AG04449 (cell line): ENCODE measurements at regions not wholly inside any gene's neighbourhood (a gene's known extent, or its start where the extent isn't known, plus 50 kb on each side); places are given as distances from the start of the nearest gene placed in this dataset.

Experiments used
- CTCF ChIA-PET: fragments of 350-600 bp; formaldehyde crosslinking; extraction: SDS; loops from one replicate; lab custom pipeline; 2021; ENCODE audit warnings: antibody characterized with exemption; lab: Yijun Ruan, JAX
- POLR2A ChIA-PET: fragments of 400-600, 350-600 bp; formaldehyde crosslinking; extraction: SDS; loops from one replicate; lab custom pipeline; 2020; ENCODE audit warnings: antibody characterized with exemption, inconsistent platforms; lab: Yijun Ruan, JAX
- DNase-seq: peaks from one replicate; pipeline ENCODE4 v3.0.0-alpha.2; 2010; ENCODE audit warnings: low read depth, low spot score
- H3K4me3 ChIP-seq: 2 replicates; pipeline ENCODE4 v1.5.1; 2011; ENCODE audit warnings: low read depth, mild to moderate bottlenecking, control low read depth, low read length
- TF ChIP-seq, protein P1 (sequence below): IDR thresholded peaks from one replicate; pipeline ENCODE4 v1.5.1; 2011; ENCODE audit warnings: mild to moderate bottlenecking, moderate library complexity, low read length, control low read depth, inconsistent platforms; ENCODE audit not compliant: insufficient read depth; ENCODE audit errors: missing control alignments

DNA sequence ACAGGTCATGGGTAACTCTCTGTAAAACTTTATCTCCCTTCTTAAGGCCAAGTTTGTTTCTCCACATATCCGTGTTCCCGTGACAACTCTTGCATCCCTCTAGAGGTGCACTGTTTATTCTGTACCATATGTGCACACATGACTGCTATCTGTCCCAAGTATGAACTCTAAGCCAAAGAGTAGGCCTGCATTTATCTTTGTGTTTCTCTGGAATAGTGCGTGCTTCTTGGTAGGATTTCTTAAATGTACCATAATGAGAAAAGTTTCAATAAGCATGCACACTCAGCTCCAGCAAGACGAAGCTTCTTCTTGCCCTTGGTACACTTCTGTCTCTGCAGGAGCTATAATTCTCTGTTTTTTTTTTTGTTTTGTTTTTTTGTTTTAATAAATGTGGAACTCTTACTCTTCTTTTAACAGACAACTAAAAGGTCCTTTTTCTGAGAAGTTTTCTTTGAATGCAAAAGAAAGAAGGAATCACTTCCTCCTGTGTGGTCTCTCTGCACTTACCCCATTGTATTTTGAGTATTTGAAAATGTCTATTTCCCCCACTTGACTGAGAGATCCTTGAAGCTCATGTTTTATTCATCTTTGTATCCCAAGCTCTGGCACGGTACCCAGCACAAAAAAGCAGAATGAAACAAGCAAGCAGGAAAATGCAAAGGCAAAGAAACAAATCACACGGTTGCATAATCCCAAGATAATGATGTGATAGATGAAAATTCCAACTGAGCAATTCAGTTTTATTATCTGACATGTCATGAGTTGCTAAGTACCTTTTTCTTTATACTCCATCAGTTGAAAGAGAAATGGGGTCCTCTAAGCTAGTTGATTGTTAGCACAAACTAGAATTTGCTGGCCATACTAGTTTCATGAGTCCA, 521.9 kb upstream of the BOD1L1 start:
- CTCF ChIA-PET: no interaction called here
- POLR2A ChIA-PET: interaction anchor here (0.6 kb wide), 1 partner anchor 869 kb away, joined by 4 read pairs; no protein-coding TSS in a partner anchor

DNA sequence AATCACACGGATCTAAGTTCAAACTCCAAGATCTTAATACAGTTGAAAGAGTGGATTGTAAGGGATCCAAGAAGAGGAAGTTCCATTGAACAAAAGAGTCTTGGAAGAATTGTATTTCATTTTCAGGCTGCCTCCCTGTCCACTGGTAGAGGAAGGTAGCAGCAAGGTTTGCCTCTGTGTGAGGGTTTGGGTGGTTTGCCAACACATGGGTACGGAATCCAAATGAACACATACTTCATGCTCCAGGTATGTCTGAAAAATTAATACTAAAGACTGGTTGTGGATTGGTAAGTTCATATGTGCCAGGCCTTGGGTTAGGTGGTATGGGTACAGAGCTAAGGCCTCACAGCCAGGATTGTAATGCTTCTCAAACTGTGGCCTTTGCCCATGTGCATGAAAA, 523.6 kb upstream of the BOD1L1 start:
- POLR2A ChIA-PET: no interaction called here
- TF ChIP-seq, protein P1, sequence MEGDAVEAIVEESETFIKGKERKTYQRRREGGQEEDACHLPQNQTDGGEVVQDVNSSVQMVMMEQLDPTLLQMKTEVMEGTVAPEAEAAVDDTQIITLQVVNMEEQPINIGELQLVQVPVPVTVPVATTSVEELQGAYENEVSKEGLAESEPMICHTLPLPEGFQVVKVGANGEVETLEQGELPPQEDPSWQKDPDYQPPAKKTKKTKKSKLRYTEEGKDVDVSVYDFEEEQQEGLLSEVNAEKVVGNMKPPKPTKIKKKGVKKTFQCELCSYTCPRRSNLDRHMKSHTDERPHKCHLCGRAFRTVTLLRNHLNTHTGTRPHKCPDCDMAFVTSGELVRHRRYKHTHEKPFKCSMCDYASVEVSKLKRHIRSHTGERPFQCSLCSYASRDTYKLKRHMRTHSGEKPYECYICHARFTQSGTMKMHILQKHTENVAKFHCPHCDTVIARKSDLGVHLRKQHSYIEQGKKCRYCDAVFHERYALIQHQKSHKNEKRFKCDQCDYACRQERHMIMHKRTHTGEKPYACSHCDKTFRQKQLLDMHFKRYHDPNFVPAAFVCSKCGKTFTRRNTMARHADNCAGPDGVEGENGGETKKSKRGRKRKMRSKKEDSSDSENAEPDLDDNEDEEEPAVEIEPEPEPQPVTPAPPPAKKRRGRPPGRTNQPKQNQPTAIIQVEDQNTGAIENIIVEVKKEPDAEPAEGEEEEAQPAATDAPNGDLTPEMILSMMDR: no peak
- DNase-seq: no peak
- CTCF ChIA-PET: interaction anchor here (1.9 kb wide), 1 partner anchor 8 kb away, joined by 6 read pairs; no protein-coding TSS in a partner anchor
- no peak overlapping the region for H3K4me3 ChIP-seq

More for the DNA sequence above, 521.9 kb upstream of the BOD1L1 start:
- TF ChIP-seq, protein P1: no peak
- no peak overlapping the region for H3K4me3 ChIP-seq
- no peak for DNase-seq

DNA sequence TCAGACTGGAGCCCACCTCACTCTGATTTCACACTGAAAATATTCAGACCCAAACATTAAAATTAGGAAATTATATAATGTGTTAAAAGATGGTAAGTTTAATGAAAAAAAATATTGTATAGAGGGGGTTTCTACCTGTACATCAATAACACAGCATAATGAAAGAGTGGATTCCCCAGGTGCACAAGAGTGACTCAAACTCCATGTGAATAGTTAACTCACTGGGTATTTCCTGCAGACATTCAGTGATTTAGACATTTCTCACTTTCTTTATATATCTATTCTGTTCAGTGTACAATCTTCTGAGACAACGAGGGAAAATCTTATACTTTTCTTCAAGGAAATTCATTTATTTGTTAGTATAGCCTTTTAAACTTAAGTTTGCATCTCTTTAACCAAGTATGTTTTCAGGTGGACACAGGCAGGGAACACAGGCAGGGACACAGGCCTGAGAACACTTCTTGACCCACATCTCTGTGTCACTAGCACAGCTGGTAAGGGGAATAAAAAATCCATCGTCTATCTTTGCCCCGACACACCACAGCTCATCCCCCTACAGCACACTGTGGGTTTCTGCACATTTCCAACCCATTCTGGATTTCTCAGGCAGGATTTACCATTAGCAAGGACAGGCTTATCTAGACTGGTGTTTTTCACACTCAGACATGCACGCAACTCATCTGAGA, 525.5 kb upstream of the BOD1L1 start:
- no peak overlapping the region for H3K4me3 ChIP-seq
- TF ChIP-seq, protein P1: no peak
- no peak for DNase-seq
- ChIA-PET CTCF (interaction anchor here (1.9 kb wide), 1 partner anchor 10 kb away, joined by 6 read pairs; no protein-coding TSS in a partner anchor), POLR2A (no interaction called here)

DNA sequence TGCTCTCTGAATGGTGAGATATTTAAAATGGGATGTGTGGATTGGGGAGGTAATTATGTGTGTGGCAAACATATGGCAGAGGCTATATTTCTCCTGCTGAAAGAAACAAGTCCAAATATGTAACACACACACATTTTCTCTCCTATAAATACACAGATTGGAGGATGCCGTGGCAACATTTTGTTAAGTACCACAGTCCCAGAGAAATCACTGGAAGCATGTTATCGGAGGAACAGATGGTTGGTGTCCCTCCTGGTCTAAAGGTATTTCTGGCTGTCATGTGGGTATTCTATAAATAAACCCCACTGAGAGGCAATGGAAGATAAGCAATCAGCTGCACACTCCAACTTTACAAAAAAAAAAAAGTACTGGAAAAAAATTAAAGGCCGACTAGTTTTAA, 528.3 kb upstream of the BOD1L1 start:
- ChIA-PET POLR2A (no interaction called here), CTCF (no interaction called here)
- no peak overlapping the region for H3K4me3 ChIP-seq
- TF ChIP-seq, protein P1: no peak
- no peak for DNase-seq

DNA sequence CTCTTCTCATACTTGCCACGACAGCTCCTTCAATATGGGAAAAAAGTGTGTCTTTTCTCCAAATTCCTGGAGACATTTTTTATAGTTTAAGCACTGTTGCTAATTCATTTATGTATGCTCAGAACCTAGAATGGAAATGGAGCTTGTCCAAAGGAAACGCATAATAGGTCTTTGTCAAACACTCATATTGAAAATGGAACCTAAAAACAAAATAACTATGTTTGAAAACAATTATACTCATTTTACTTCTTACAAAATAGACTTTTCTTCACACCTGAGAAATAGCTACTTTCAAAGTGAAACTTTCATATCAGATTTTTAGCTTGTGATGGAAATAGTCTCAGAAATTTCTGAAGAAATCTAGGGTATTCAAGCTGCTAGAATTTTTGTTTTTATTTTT, 529.7 kb upstream of the BOD1L1 start:
- no peak overlapping the region for H3K4me3 ChIP-seq
- DNase-seq: no peak
- TF ChIP-seq, protein P1: no peak
- ChIA-PET POLR2A (no interaction called here), CTCF (no interaction called here)
